SK-N-MC (cell line): ENCODE measurements at regions not wholly inside any gene's neighbourhood (a gene's known extent, or its start where the extent isn't known, plus 50 kb on each side); places are given as distances from the start of the nearest gene placed in this dataset.

Experiments used
- DNase-seq: peaks from one replicate; pipeline ENCODE4 v3.0.0-alpha.2; 2011; ENCODE audit warnings: low read depth, low spot score
- H3K27ac ChIP-seq: fragments of 200-600 bp; sonication (generic); 2 replicates; pipeline ENCODE4 v1.5.1; 2016; ENCODE audit warnings: mixed run types
- H3K36me3 ChIP-seq: fragments of 200-600 bp; sonication (generic); 2 replicates; pipeline ENCODE4 v1.6.1; 2017; ENCODE audit warnings: antibody characterized with exemption, low read length, mixed read lengths; ENCODE audit not compliant: insufficient read depth
- H3K4me3 ChIP-seq: fragments of 200-600 bp; sonication (generic); 2 replicates; pipeline ENCODE4 v1.5.1; 2016
- H3K9ac ChIP-seq: fragments of 200-600 bp; sonication (generic); 2 replicates; pipeline ENCODE4 v1.8.0; 2017; ENCODE audit warnings: mixed run types, mixed read lengths; ENCODE audit not compliant: insufficient read length
- H3K9me3 ChIP-seq: fragments of 200-600 bp; sonication (generic); 2 replicates; pipeline ENCODE4 v1.6.1; 2017; ENCODE audit warnings: low read depth, mild to moderate bottlenecking, antibody characterized with exemption, low read length, moderate library complexity, mixed read lengths
- EZH2 ChIP-seq: fragments of 200-600 bp; sonication (generic); IDR thresholded peaks from one replicate; pipeline ENCODE4 v1.6.1; 2017; ENCODE audit warnings: antibody characterized with exemption
- FOXP2 ChIP-seq: optimal IDR thresholded peaks from 2 replicates; pipeline ENCODE3; 2011; ENCODE audit warnings: mild to moderate bottlenecking, moderate library complexity; ENCODE audit not compliant: insufficient read depth; ENCODE audit errors: extremely low read length, control extremely low read depth
- POLR2AphosphoS5 ChIP-seq: IDR thresholded peaks from 2 replicates; pipeline ENCODE4 v1.6.1; 2012; ENCODE audit warnings: mild to moderate bottlenecking, low read depth, low read length, borderline replicate concordance

GRCh38 chr12:60844875-60845274 lies 1249.0 kb downstream of the SLC16A7 start:
- Histone ChIP-seq H3K4me3 (no peak overlapping the region), H3K27ac (no peak overlapping the region), H3K36me3 (no peaks in the 10 kb centered on the region), H3K9me3 (no peaks in the 10 kb centered on the region), H3K9ac (no peak overlapping the region)
- DNase-seq = no peak
- TF ChIP-seq FOXP2 = no peak
- no peak for TF ChIP-seq POLR2AphosphoS5
- no peak for TF ChIP-seq EZH2

- no peak for TF ChIP-seq POLR2AphosphoS5
- Histone ChIP-seq H3K9me3 (no peaks in the 10 kb centered on the region), H3K27ac (no peak overlapping the region), H3K36me3 (no peaks in the 10 kb centered on the region), H3K9ac (no peak overlapping the region), H3K4me3 (no peak overlapping the region)
- DNase-seq = no peak
These were observed 1249.9 kb downstream of the SLC16A7 start for GRCh38 chr12:60845696-60846095.

GRCh38 chr12:60847281-60847680 lies 1251.5 kb downstream of the SLC16A7 start:
- H3K9ac ChIP-seq = no peak overlapping the region
- TF ChIP-seq FOXP2 = no peak
- no peak for TF ChIP-seq EZH2
- TF ChIP-seq POLR2AphosphoS5 = no peak
- H3K9me3 ChIP-seq = no peaks in the 10 kb centered on the region

GRCh38 chr12:60849723-60850122 lies 1253.9 kb downstream of the SLC16A7 start:
- Histone ChIP-seq H3K4me3 (no peak overlapping the region), H3K36me3 (no peaks in the 10 kb centered on the region), H3K9me3 (no peaks in the 10 kb centered on the region), H3K9ac (no peak overlapping the region), H3K27ac (no peak overlapping the region)
- TF ChIP-seq FOXP2 (no peak), POLR2AphosphoS5 (no peak), EZH2 (no peak)
- DNase-seq = no peak

More at GRCh38 chr12:60847281-60847680, 1251.5 kb downstream of the SLC16A7 start:
- no peak overlapping the region for H3K27ac ChIP-seq
- H3K4me3 ChIP-seq = no peak overlapping the region
- DNase-seq = no peak
- no peaks in the 10 kb centered on the region for H3K36me3 ChIP-seq

- no peaks in the 10 kb centered on the region for H3K36me3 ChIP-seq
- no peak for TF ChIP-seq POLR2AphosphoS5
- TF ChIP-seq EZH2 = no peak
- TF ChIP-seq FOXP2 = no peak
- no peak for DNase-seq
- no peak overlapping the region for H3K27ac ChIP-seq
- H3K4me3 ChIP-seq = no peak overlapping the region
- no peak overlapping the region for H3K9ac ChIP-seq
- no peaks in the 10 kb centered on the region for H3K9me3 ChIP-seq
These were observed 1257.6 kb downstream of the SLC16A7 start for GRCh38 chr12:60853407-60853806.

GRCh38 chr12:60863421-60863820 lies 1267.6 kb downstream of the SLC16A7 start:
- H3K36me3 ChIP-seq = no peaks in the 10 kb centered on the region
- TF ChIP-seq EZH2 (no peak), POLR2AphosphoS5 (no peak), FOXP2 (no peak)
- H3K4me3 ChIP-seq = no peak overlapping the region
- no peak overlapping the region for H3K9ac ChIP-seq
- DNase-seq = no peak
- no peaks in the 10 kb centered on the region for H3K9me3 ChIP-seq
- H3K27ac ChIP-seq = no peak overlapping the region

GRCh38 chr12:60872219-60872618 lies 1276.4 kb downstream of the SLC16A7 start:
- no peak overlapping the region for H3K27ac ChIP-seq
- H3K9me3 ChIP-seq = no peaks in the 10 kb centered on the region
- TF ChIP-seq EZH2 (no peak), FOXP2 (no peak), POLR2AphosphoS5 (no peak)
- H3K9ac ChIP-seq = no peak overlapping the region
- H3K4me3 ChIP-seq = no peak overlapping the region
- H3K36me3 ChIP-seq = no peaks in the 10 kb centered on the region
- no peak for DNase-seq

- no peak for DNase-seq
- no peaks in the 10 kb centered on the region for H3K36me3 ChIP-seq
- H3K27ac ChIP-seq = no peak overlapping the region
- H3K9ac ChIP-seq = no peak overlapping the region
- no peak for TF ChIP-seq POLR2AphosphoS5
- TF ChIP-seq EZH2 = no peak
- TF ChIP-seq FOXP2 = no peak
- H3K4me3 ChIP-seq = no peak overlapping the region
- H3K9me3 ChIP-seq = no peaks in the 10 kb centered on the region
These were observed 1277.3 kb downstream of the SLC16A7 start for GRCh38 chr12:60872850-60873713.
